IMR-90 (cell line): ENCODE measurements at regions not wholly inside any gene's neighbourhood (a gene's known extent, or its start where the extent isn't known, plus 50 kb on each side); places are given as distances from the start of the nearest gene placed in this dataset.

Source experiments
- ATAC-seq: fragments of 200-7000 bp; cut with Tn5 transposase; 2 replicates; pipeline ENCODE4 v1.9.1; 2020; ENCODE audit warnings: low read depth, mild to moderate bottlenecking, moderate library complexity
- BruUV-seq: library from RNA; stranded (reverse); fragments of 400-500 nt; replicated peaks from 2 replicates; lab custom pipeline; 2021; lab: Mats Ljungman, UMichigan
- CTCF ChIA-PET: fragments of 300-600 bp; formaldehyde crosslinking; extraction: SDS; loops from one replicate; lab custom pipeline; 2021; ENCODE audit warnings: antibody characterized with exemption; lab: Yijun Ruan, JAX
- POLR2A ChIA-PET: fragments of 300-600 bp; sonication (Branson Sonifier 250); formaldehyde crosslinking; loops from one replicate; lab custom pipeline; 2022; ENCODE audit warnings: antibody characterized with exemption; ENCODE audit not compliant: unreplicated experiment; lab: Charles Lee
- DNase-seq: peaks from one replicate; pipeline ENCODE4 v3.0.0; 2013
- H2AFZ ChIP-seq: replicated peaks from 2 replicates; pipeline ENCODE3; 2013; ENCODE audit warnings: low read length, mild to moderate bottlenecking; ENCODE audit not compliant: poor library complexity
- H2AK5ac ChIP-seq: 2 replicates; pipeline ENCODE4 v1.6.1; 2013; ENCODE audit warnings: low read depth, low read length, inconsistent platforms
- H2AK9ac ChIP-seq: replicated peaks from 2 replicates; pipeline ENCODE3; 2013; ENCODE audit warnings: mild to moderate bottlenecking, low read depth, low read length, moderate library complexity; ENCODE audit not compliant: poor library complexity
- H2BK120ac ChIP-seq: 2 replicates; pipeline ENCODE4 v1.6.1; 2013; ENCODE audit warnings: low read depth, low read length, inconsistent platforms
- H2BK15ac ChIP-seq: 3 replicates; pipeline ENCODE4 v1.6.1; 2013; ENCODE audit warnings: low read depth, low read length, inconsistent platforms
- H2BK20ac ChIP-seq: 2 replicates; pipeline ENCODE4 v1.6.1; 2013; ENCODE audit warnings: low read depth, mild to moderate bottlenecking, inconsistent platforms, low read length, moderate library complexity
- H2BK5ac ChIP-seq: 2 replicates; pipeline ENCODE4 v1.6.1; 2013; ENCODE audit warnings: mild to moderate bottlenecking, low read depth, low read length, inconsistent platforms; ENCODE audit not compliant: poor library complexity, severe bottlenecking
- H3K14ac ChIP-seq: replicated peaks from 2 replicates; pipeline ENCODE4 v1.6.1; 2013; ENCODE audit warnings: low read depth, low read length, inconsistent platforms
- H3K18ac ChIP-seq: 2 replicates; pipeline ENCODE4 v1.6.1; 2013; ENCODE audit warnings: low read depth, low read length, control low read depth
- H3K23ac ChIP-seq: 2 replicates; pipeline ENCODE4 v1.6.1; 2013; ENCODE audit warnings: low read depth, low read length, inconsistent platforms
- H3K27ac ChIP-seq: 2 replicates; pipeline ENCODE4 v1.5.1; 2013; ENCODE audit warnings: mild to moderate bottlenecking, control low read depth, low read length; ENCODE audit not compliant: insufficient read depth
- H3K27me3 ChIP-seq: 2 replicates; pipeline ENCODE4 v1.6.1; 2013; ENCODE audit warnings: low read length; ENCODE audit not compliant: control insufficient read depth, insufficient read depth
- H3K36me3 ChIP-seq: 2 replicates; pipeline ENCODE4 v1.6.1; 2013; ENCODE audit warnings: low read length, mixed read lengths; ENCODE audit not compliant: control insufficient read depth, insufficient read depth
- H3K4ac ChIP-seq: 2 replicates; pipeline ENCODE4 v1.6.1; 2013; ENCODE audit warnings: low read depth, low read length, inconsistent platforms
- H3K4me1 ChIP-seq: 2 replicates; pipeline ENCODE4 v1.6.1; 2013; ENCODE audit warnings: low read length, mixed read lengths; ENCODE audit not compliant: control insufficient read depth, insufficient read depth
- H3K4me2 ChIP-seq: 2 replicates; pipeline ENCODE4 v1.6.1; 2013; ENCODE audit warnings: low read depth, mild to moderate bottlenecking, control low read depth, low read length, moderate library complexity
- H3K4me3 ChIP-seq: 2 replicates; pipeline ENCODE4 v1.5.1; 2013; ENCODE audit warnings: low read depth, mild to moderate bottlenecking, control low read depth, low read length, moderate library complexity; ENCODE audit not compliant: insufficient read depth
- H3K56ac ChIP-seq: 2 replicates; pipeline ENCODE4 v1.6.1; 2013; ENCODE audit warnings: low read length, inconsistent platforms; ENCODE audit not compliant: insufficient read depth; ENCODE audit errors: extremely low read depth
- H3K79me1 ChIP-seq, 2 experiments: 2 replicates each; pipeline ENCODE4 v1.6.1; 2013; ENCODE audit warnings: low read length in 2 of 2, inconsistent platforms in 1 of 2, low read depth in 1 of 2
- H3K9ac ChIP-seq: 2 replicates; pipeline ENCODE4 v1.6.1; 2013; ENCODE audit warnings: low read depth, low read length, control low read depth
- H3K9me1 ChIP-seq: 2 replicates; pipeline ENCODE4 v1.6.1; 2013; ENCODE audit warnings: low read length, inconsistent platforms; ENCODE audit not compliant: insufficient read depth
- H3K9me3 ChIP-seq: 2 replicates; pipeline ENCODE4 v1.6.1; 2013; ENCODE audit warnings: low read length; ENCODE audit not compliant: control insufficient read depth, insufficient read depth
- H4K20me1 ChIP-seq: 2 replicates; pipeline ENCODE4 v1.6.1; 2013; ENCODE audit warnings: low read length, inconsistent platforms; ENCODE audit not compliant: insufficient read depth
- H4K5ac ChIP-seq: 2 replicates; pipeline ENCODE4 v1.6.1; 2013; ENCODE audit warnings: mild to moderate bottlenecking, low read depth, low read length, control low read depth
- H4K8ac ChIP-seq, 2 experiments: 2 replicates each; pipeline ENCODE4 v1.6.1; 2013; ENCODE audit warnings: low read depth in 2 of 2, low read length in 2 of 2, control low read depth in 1 of 2, inconsistent platforms in 1 of 2
- H4K91ac ChIP-seq: 2 replicates; pipeline ENCODE4 v1.6.1; 2013; ENCODE audit warnings: low read depth, low read length, inconsistent platforms; ENCODE audit not compliant: insufficient read depth
- CEBPB ChIP-seq: IDR thresholded peaks from 2 replicates; pipeline ENCODE4 v1.6.1; 2012; ENCODE audit warnings: low read depth, low read length, improper control_type of control experiment
- FOS ChIP-seq: fragments of 150-350 bp; IDR thresholded peaks from 2 replicates; pipeline ENCODE4 v1.6.1; 2016; ENCODE audit warnings: low read depth, low read length
- MAFK ChIP-seq: IDR thresholded peaks from 2 replicates; pipeline ENCODE4 v1.6.1; 2012; ENCODE audit warnings: low read depth, low read length, improper control_type of control experiment
- NFE2L2 ChIP-seq: fragments of 150-350 bp; IDR thresholded peaks from 2 replicates; pipeline ENCODE4 v1.6.1; 2016; ENCODE audit warnings: low read depth, mild to moderate bottlenecking, low read length
- WGBS, 2 experiments: methylation state at CpG; one replicate each; pipeline versions ENCODE4 v1.1.5 to v1.1.7; 2013; ENCODE audit warnings: missing lambda C conversion rate in 2 of 2; ENCODE audit not compliant: insufficient read length in 1 of 2; ENCODE audit errors: extremely low coverage in 2 of 2; 5-methylcytosine and 5-hydroxymethylcytosine counted together
- dilution Hi-C: fragments of 300-500 bp; cut with HindIII; formaldehyde crosslinking; loops from one replicate; pipeline ENCODE4 v1.14.3; 2018; ENCODE audit warnings: low sequenced_read_pairs; ENCODE audit not compliant: unreplicated experiment
- in situ Hi-C: fragments of 300-500 bp; cut with MboI; formaldehyde crosslinking; loops from 3 replicates; pipeline ENCODE4 v1.14.3; 2019; ENCODE audit warnings: low sequenced_read_pairs, inconsistent platforms, mixed read lengths
- intact Hi-C: fragments of 100-400 bp; cut with micrococcal nuclease; formaldehyde crosslinking; loops from 2 replicates; pipeline ENCODE4 v1.10.0; 2022
- TF ChIP-seq, protein P1 (sequence below): fragments of 150-350 bp; IDR thresholded peaks from 2 replicates; pipeline ENCODE4 v1.6.1; 2016; ENCODE audit warnings: low read depth, mild to moderate bottlenecking, low read length, moderate library complexity, borderline replicate concordance

DNA sequence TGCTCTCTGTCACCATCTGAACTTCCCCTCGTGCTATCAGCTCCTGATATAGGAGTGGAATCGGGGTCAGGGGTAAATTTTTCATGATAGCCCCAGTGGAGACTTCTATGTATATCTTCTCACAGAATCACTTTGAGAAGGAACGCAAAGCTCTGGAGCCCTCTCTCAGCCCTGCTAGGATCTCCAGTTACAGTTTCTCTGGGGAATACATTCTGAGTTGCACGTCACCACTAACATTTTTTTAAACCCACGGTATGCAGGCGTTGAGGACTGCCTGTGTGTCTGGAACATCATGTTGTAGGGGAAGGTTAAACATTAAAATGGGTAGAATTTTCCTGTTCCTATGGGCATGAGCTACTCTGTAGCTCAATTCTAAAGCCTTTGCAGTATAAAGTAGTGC lies 116.4 kb upstream of the FAM78B start:
- WGBS, 2 experiments: no CpG with 5 or more reads among the region's 6 CpGs
- no peak overlapping the region for H2BK15ac ChIP-seq
- H3K27ac ChIP-seq: no peak overlapping the region
- no peak overlapping the region for H2AK5ac ChIP-seq
- no peak overlapping the region for H2BK120ac ChIP-seq
- no peak overlapping the region for H3K4ac ChIP-seq
- H3K56ac ChIP-seq: no peak overlapping the region
- ChIA-PET CTCF (no interaction called here), POLR2A (no interaction called here)
- no peaks in the 10 kb centered on the region for H4K20me1 ChIP-seq
- no peak overlapping the region for H3K14ac ChIP-seq
- no peaks in the 10 kb centered on the region for H3K4me1 ChIP-seq
- no peaks in the 10 kb centered on the region for H3K36me3 ChIP-seq
- H3K9ac ChIP-seq: no peak overlapping the region
- H2AFZ ChIP-seq: no peak overlapping the region
- no peak overlapping the region for H2BK5ac ChIP-seq
- in situ Hi-C loops (no loop called here), intact Hi-C loops (no loop called here), dilution Hi-C loops (no loop called here)
- H4K8ac ChIP-seq: no peak overlapping the region
- no peak overlapping the region for H3K4me2 ChIP-seq
- no peaks in the 10 kb centered on the region for H3K27me3 ChIP-seq
- ATAC-seq (no peak), DNase-seq (no peak)
- no peak overlapping the region for H2BK20ac ChIP-seq
- no peak overlapping the region for H2AK9ac ChIP-seq
- no peak overlapping the region for H3K4me3 ChIP-seq
- H3K9me1 ChIP-seq: no peaks in the 10 kb centered on the region
- BruUV-seq: no TSS peak
- no peak overlapping the region for H4K5ac ChIP-seq
- no peak overlapping the region for H3K18ac ChIP-seq
- no peak for TF ChIP-seq FOS
- TF ChIP-seq, protein P1, sequence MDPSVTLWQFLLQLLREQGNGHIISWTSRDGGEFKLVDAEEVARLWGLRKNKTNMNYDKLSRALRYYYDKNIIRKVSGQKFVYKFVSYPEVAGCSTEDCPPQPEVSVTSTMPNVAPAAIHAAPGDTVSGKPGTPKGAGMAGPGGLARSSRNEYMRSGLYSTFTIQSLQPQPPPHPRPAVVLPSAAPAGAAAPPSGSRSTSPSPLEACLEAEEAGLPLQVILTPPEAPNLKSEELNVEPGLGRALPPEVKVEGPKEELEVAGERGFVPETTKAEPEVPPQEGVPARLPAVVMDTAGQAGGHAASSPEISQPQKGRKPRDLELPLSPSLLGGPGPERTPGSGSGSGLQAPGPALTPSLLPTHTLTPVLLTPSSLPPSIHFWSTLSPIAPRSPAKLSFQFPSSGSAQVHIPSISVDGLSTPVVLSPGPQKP: no peak
- TF ChIP-seq CEBPB: no peak
- TF ChIP-seq NFE2L2: no peak
- TF ChIP-seq MAFK: no peak
- no peak overlapping the region for H4K91ac ChIP-seq
- no peak overlapping the region for H3K23ac ChIP-seq
- no peaks in the 10 kb centered on the region for H3K79me1 ChIP-seq
- H3K9me3 ChIP-seq: peaks cover 14% of the 10 kb centered on the region
